ENCODE measurements at regions not wholly inside any gene's neighbourhood (a gene's known extent, or its start where the extent isn't known, plus 50 kb on each side); places are given as distances from the start of the nearest gene placed in this dataset.

DNA sequence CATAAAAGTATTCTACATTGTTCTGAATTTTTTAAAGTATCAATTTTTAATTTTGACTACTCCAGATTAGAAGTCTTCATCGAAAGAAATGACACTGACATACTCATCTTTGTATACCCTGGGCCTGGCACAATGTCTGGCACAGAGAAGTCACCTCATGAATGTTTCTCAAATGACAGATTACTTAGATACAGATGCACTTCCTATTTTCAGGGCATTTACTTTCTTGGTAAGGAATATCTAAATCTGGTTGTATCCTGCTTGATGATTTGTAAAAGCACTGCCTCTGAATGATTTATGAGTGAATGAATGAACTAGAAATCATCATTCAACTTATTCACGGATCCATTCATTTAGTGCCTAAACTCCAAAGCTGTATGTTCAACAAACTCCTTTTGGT is 1784.7 kb downstream of the LRRC4C start (continued):
- no peak for TF ChIP-seq CEBPB (IDR thresholded peaks at IDR 0.05; ENCODE audit: low read depth, low read length)
- TF ChIP-seq TEAD4 (IDR thresholded peaks at IDR 0.05; ENCODE audit: low read depth, low read length): no peak
- no peak for TF ChIP-seq EZH2 (IDR thresholded peaks at IDR 0.05; ENCODE audit: low read depth, low read length, severe bottlenecking)
- no peak for TF ChIP-seq ASH2L (IDR thresholded peaks at IDR 0.05; ENCODE audit: low read length)
- no peak for TF ChIP-seq CHD1 (IDR thresholded peaks at IDR 0.05; ENCODE audit: low read depth, low read length)
- no peak for TF ChIP-seq CBX8 (IDR thresholded peaks at IDR 0.05; ENCODE audit: borderline replicate concordance, low read depth, low read length)
- TF ChIP-seq RXRA (IDR thresholded peaks at IDR 0.05; ENCODE audit: insufficient read depth, low read depth, low read length): no peak
